H1 (cell line): ENCODE measurements at regions not wholly inside any gene's neighbourhood (a gene's known extent, or its start where the extent isn't known, plus 50 kb on each side); places are given as distances from the start of the nearest gene placed in this dataset.

Source experiments
- CTCF ChIA-PET: fragments of 300-600 bp; sonication (Branson Sonifier 250); formaldehyde crosslinking; loops from one replicate; lab custom pipeline; 2021; ENCODE audit not compliant: partially characterized antibody; lab: Charles Lee
- POLR2A ChIA-PET: fragments of 300-600 bp; sonication (Branson Sonifier 250); formaldehyde crosslinking; loops from one replicate; lab custom pipeline; 2021; ENCODE audit warnings: inconsistent platforms; ENCODE audit not compliant: partially characterized antibody; lab: Charles Lee
- DNase-seq, 2 experiments: peaks; one replicate each; pipeline versions ENCODE4 v3.0.0 to v3.0.0-alpha.2; 2010 to 2022; ENCODE audit warnings: low spot score in 2 of 2, low read depth in 1 of 2, mixed read lengths in 1 of 2
- FAIRE-seq: peaks from 2 replicates; lab custom pipeline; 2011; peaks lifted over from hg19 to GRCh38; lab: Jason Lieb, UNC
- H2AFZ ChIP-seq: 2 replicates; pipeline ENCODE4 v1.8.1; 2012; ENCODE audit warnings: low read length, inconsistent platforms
- H2AK5ac ChIP-seq: 2 replicates; pipeline ENCODE4 v1.6.1; 2013; ENCODE audit warnings: low read depth, low read length
- H2BK120ac ChIP-seq: replicated peaks from 2 replicates; pipeline ENCODE3; 2013; ENCODE audit warnings: low read depth, low read length, inconsistent platforms
- H2BK12ac ChIP-seq: 2 replicates; pipeline ENCODE4 v1.6.1; 2013; ENCODE audit warnings: low read depth, low read length
- H2BK15ac ChIP-seq: 2 replicates; pipeline ENCODE4 v1.6.1; 2013; ENCODE audit warnings: low read length
- H2BK20ac ChIP-seq: 2 replicates; pipeline ENCODE4 v1.6.1; 2013; ENCODE audit warnings: low read length
- H2BK5ac ChIP-seq: 2 replicates; pipeline ENCODE4 v1.6.1; 2013; ENCODE audit warnings: low read depth, low read length
- H3K14ac ChIP-seq: 2 replicates; pipeline ENCODE4 v1.6.1; 2013; ENCODE audit warnings: inconsistent platforms; ENCODE audit not compliant: insufficient read length
- H3K18ac ChIP-seq: 2 replicates; pipeline ENCODE4 v1.6.1; 2013; ENCODE audit warnings: low read length; ENCODE audit errors: extremely low read depth
- H3K23ac ChIP-seq: 2 replicates; pipeline ENCODE4 v1.6.1; 2013; ENCODE audit warnings: inconsistent platforms; ENCODE audit not compliant: insufficient read length
- H3K23me2 ChIP-seq: 2 replicates; pipeline ENCODE4 v1.6.1; 2013; ENCODE audit warnings: low read depth, low read length
- H3K27ac ChIP-seq: 2 replicates; pipeline ENCODE4 v1.6.1; 2011; ENCODE audit warnings: low read depth, low read length, inconsistent platforms
- H3K27me3 ChIP-seq, 4 experiments: replicated peaks in 1 of 4; 1 replicate in 1 of 4; 2 replicates in 3 of 4; pipeline versions ENCODE4 v1.6.1 to v1.8.1; 2011 to 2013; ENCODE audit warnings: low read length in 3 of 4, mild to moderate bottlenecking in 3 of 4, inconsistent platforms in 2 of 4, mixed read lengths in 2 of 4, moderate library complexity in 1 of 4; ENCODE audit not compliant: control insufficient read depth in 3 of 4, insufficient read depth in 3 of 4; ENCODE audit errors: extremely low read depth in 1 of 4
- H3K36me3 ChIP-seq, 4 experiments: 2 replicates each; pipeline versions ENCODE4 v1.6.1 to v1.8.1; 2011 to 2013; ENCODE audit warnings: mild to moderate bottlenecking in 4 of 4, low read length in 3 of 4, moderate library complexity in 2 of 4, control low read depth in 1 of 4, inconsistent platforms in 1 of 4; ENCODE audit not compliant: insufficient read depth in 4 of 4, control insufficient read depth in 2 of 4
- H3K4ac ChIP-seq: replicated peaks from 2 replicates; pipeline ENCODE3; 2013; ENCODE audit warnings: low read length, low read depth, mixed read lengths, inconsistent platforms; ENCODE audit not compliant: insufficient read length
- H3K4me1 ChIP-seq, 4 experiments: replicated peaks in 1 of 4; 1 replicate in 1 of 4; 2 replicates in 3 of 4; pipeline versions ENCODE4 v1.6.1 to v1.8.1; 2011 to 2013; ENCODE audit warnings: low read length in 3 of 4, inconsistent platforms in 2 of 4, mixed read lengths in 1 of 4; ENCODE audit not compliant: insufficient read depth in 4 of 4, control insufficient read depth in 3 of 4
- H3K4me2 ChIP-seq, 2 experiments: 2 replicates each; pipeline versions ENCODE4 v1.6.1 to v1.8.1; 2011 to 2013; ENCODE audit warnings: low read depth in 2 of 2, low read length in 2 of 2, control low read depth in 1 of 2, inconsistent platforms in 1 of 2, mild to moderate bottlenecking in 1 of 2; ENCODE audit not compliant: insufficient read depth in 1 of 2
- H3K4me3 ChIP-seq, 4 experiments: fragments of 200-600, 300-600 bp in 1 of 4; sonication (generic), shearing (Covaris generic), sonication (Bioruptor Twin) in 1 of 4; 2 replicates each; pipeline versions ENCODE4 v1.5.1 to v1.8.1; 2011 to 2016; ENCODE audit warnings: low read length in 4 of 4, low read depth in 3 of 4, control low read depth in 2 of 4, inconsistent platforms in 2 of 4, mild to moderate bottlenecking in 2 of 4, mixed read lengths in 1 of 4, moderate library complexity in 1 of 4; ENCODE audit not compliant: insufficient read depth in 2 of 4; ENCODE audit errors: extremely low read depth in 1 of 4
- H3K56ac ChIP-seq: replicated peaks from 2 replicates; pipeline ENCODE3; 2013; ENCODE audit warnings: low read depth, mild to moderate bottlenecking, mixed read lengths, low read length, inconsistent platforms; ENCODE audit not compliant: insufficient read length
- H3K79me1 ChIP-seq: 2 replicates; pipeline ENCODE4 v1.6.1; 2013; ENCODE audit warnings: low read depth, low read length, control low read depth
- H3K79me2 ChIP-seq, 2 experiments: 2 replicates each; pipeline versions ENCODE4 v1.6.1 to v1.8.1; 2012 to 2013; ENCODE audit warnings: low read length in 2 of 2, mild to moderate bottlenecking in 2 of 2, inconsistent platforms in 1 of 2; ENCODE audit not compliant: insufficient read depth in 2 of 2, control insufficient read depth in 1 of 2
- H3K9ac ChIP-seq, 4 experiments: replicated peaks in 1 of 4; 1 replicate in 1 of 4; 2 replicates in 3 of 4; pipeline versions ENCODE4 v1.6.1 to v1.8.1; 2011 to 2013; ENCODE audit warnings: low read depth in 3 of 4, low read length in 3 of 4, control low read depth in 2 of 4, mild to moderate bottlenecking in 2 of 4, moderate library complexity in 2 of 4, inconsistent platforms in 1 of 4; ENCODE audit errors: extremely low read depth in 1 of 4
- H3K9me3 ChIP-seq, 2 experiments: 2 replicates each; pipeline versions ENCODE4 v1.6.1 to v1.8.1; 2012 to 2013; ENCODE audit warnings: mild to moderate bottlenecking in 2 of 2, moderate library complexity in 2 of 2, control low read depth in 1 of 2, inconsistent platforms in 1 of 2, low read depth in 1 of 2, low read length in 1 of 2, mixed read lengths in 1 of 2; ENCODE audit not compliant: insufficient read depth in 2 of 2
- H4K20me1 ChIP-seq, 2 experiments: replicated peaks in 1 of 2; 2 replicates each; pipeline versions ENCODE3 to v1.8.1; 2011 to 2013; ENCODE audit warnings: inconsistent platforms in 2 of 2, low read length in 2 of 2, mild to moderate bottlenecking in 1 of 2; ENCODE audit not compliant: insufficient read depth in 2 of 2, control insufficient read depth in 1 of 2
- H4K5ac ChIP-seq: 2 replicates; pipeline ENCODE4 v1.6.1; 2013; ENCODE audit warnings: low read length, low read depth, mixed read lengths, inconsistent platforms; ENCODE audit not compliant: insufficient read length
- H4K8ac ChIP-seq: 2 replicates; pipeline ENCODE4 v1.8.0; 2013; ENCODE audit warnings: mild to moderate bottlenecking, moderate library complexity, low read length, inconsistent platforms; ENCODE audit not compliant: insufficient read depth; ENCODE audit errors: extremely low read depth
- H4K91ac ChIP-seq: replicated peaks from 2 replicates; pipeline ENCODE3; 2013; ENCODE audit warnings: low read length, mixed read lengths, inconsistent platforms; ENCODE audit not compliant: insufficient read length
- ASH2L ChIP-seq: fragments of 200-600, 300-600 bp; sonication (generic); IDR thresholded peaks from one replicate; pipeline ENCODE4 v1.7.1; 2017; ENCODE audit warnings: low read length
- BCL11A ChIP-seq, 2 experiments: IDR thresholded peaks; one replicate each; pipeline ENCODE4 v1.6.1; 2011; ENCODE audit warnings: low read depth in 2 of 2, low read length in 2 of 2, mild to moderate bottlenecking in 2 of 2
- CHD1 ChIP-seq: IDR thresholded peaks from 2 replicates; pipeline ENCODE4 v1.6.1; 2012; ENCODE audit warnings: low read depth, low read length, improper control_type of control experiment
- CHD2 ChIP-seq: IDR thresholded peaks from 2 replicates; pipeline ENCODE4 v1.6.1; 2012; ENCODE audit warnings: low read length, improper control_type of control experiment
- EP300 ChIP-seq, 2 experiments: IDR thresholded peaks; 1 replicate in 1 of 2; 2 replicates in 1 of 2; pipeline ENCODE4 v1.6.1; 2011 to 2012; ENCODE audit warnings: low read depth in 2 of 2, low read length in 2 of 2, mild to moderate bottlenecking in 2 of 2, borderline replicate concordance in 1 of 2, inconsistent platforms in 1 of 2, moderate library complexity in 1 of 2
- EZH2 ChIP-seq: fragments of 200-600 bp; sonication (generic); IDR thresholded peaks from 2 replicates; pipeline ENCODE4 v1.7.1; 2012; ENCODE audit warnings: low read depth, mild to moderate bottlenecking, moderate library complexity, low read length, inconsistent platforms; ENCODE audit not compliant: severe bottlenecking
- KDM4A ChIP-seq: IDR thresholded peaks from one replicate; pipeline ENCODE4 v1.7.1; 2012; ENCODE audit warnings: low read depth, mild to moderate bottlenecking, moderate library complexity, low read length, inconsistent platforms; ENCODE audit not compliant: severe bottlenecking
- POLR2A ChIP-seq, 2 experiments: IDR thresholded peaks; 1 replicate in 1 of 2; 2 replicates in 1 of 2; pipeline ENCODE4 v1.6.1; 2011; ENCODE audit warnings: low read depth in 2 of 2, low read length in 2 of 2, mild to moderate bottlenecking in 2 of 2; ENCODE audit errors: control extremely low read depth in 1 of 2
- POU5F1 ChIP-seq: IDR thresholded peaks from 2 replicates; pipeline ENCODE4 v1.6.1; 2011; ENCODE audit warnings: low read depth, mild to moderate bottlenecking, low read length, moderate library complexity
- RAD21 ChIP-seq, 2 experiments: IDR thresholded peaks in 1 of 2; conservative IDR thresholded peaks in 1 of 2; 2 replicates each; pipeline ENCODE4 v1.6.1; 2011; ENCODE audit warnings: low read depth in 2 of 2, low read length in 2 of 2, improper control_type of control experiment in 1 of 2, inconsistent platforms in 1 of 2, mild to moderate bottlenecking in 1 of 2, moderate library complexity in 1 of 2
- RFX5 ChIP-seq: IDR thresholded peaks from 2 replicates; pipeline ENCODE4 v1.6.1; 2011; ENCODE audit warnings: low read depth, low read length, improper control_type of control experiment, borderline replicate concordance
- WGBS, 2 experiments: shearing (Covaris generic) in 1 of 2; methylation state at CpG; one replicate each; pipeline versions ENCODE4 v1.1.6 to v1.1.7; 2013 to 2015; ENCODE audit warnings: low lambda C conversion rate in 2 of 2, mixed read lengths in 2 of 2, inconsistent platforms in 1 of 2, low coverage in 1 of 2, missing lambda C conversion rate in 1 of 2; ENCODE audit not compliant: insufficient replicate concordance in 2 of 2, insufficient coverage in 1 of 2, insufficient read length in 1 of 2; ENCODE audit errors: extremely low coverage in 1 of 2, missing lambda C conversion rate in 1 of 2; 5-methylcytosine and 5-hydroxymethylcytosine counted together
- TF ChIP-seq, protein P1 (sequence below), 3 experiments: IDR thresholded peaks; 1 replicate in 2 of 3; 2 replicates in 1 of 3; pipeline versions ENCODE4 v1.5.1 to v1.6.1; 2011; ENCODE audit warnings: low read length in 3 of 3, mild to moderate bottlenecking in 3 of 3, inconsistent platforms in 2 of 3, low read depth in 1 of 3, moderate library complexity in 1 of 3; ENCODE audit not compliant: insufficient read depth in 1 of 3; ENCODE audit errors: control extremely low read depth in 1 of 3

DNA sequence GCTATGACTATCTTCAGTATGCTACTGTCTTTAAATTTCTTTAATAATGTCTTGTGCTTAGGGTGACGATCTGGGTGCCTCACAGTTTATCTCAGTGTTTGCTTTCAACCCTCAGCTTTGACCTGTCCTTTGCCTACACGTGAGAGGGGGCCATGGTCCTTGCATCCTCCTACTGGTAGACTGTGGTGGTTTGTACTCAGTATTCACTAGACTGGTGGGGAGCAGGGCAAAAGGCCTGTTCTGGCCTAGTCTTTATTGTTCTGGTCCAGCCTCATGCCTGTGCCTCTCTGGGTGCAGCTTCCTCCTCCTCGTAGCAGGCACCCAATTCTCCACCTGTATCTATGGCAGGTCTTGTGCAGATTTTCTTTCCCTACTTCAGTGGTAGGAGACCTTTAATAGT, 354.9 kb downstream of the CD109 start:
- Histone ChIP-seq H3K4me3 (no peak overlapping the region), H3K27ac (no peak overlapping the region), H3K36me3 (no peaks in the 10 kb centered on the region), H3K56ac (no peak overlapping the region), H4K5ac (no peak overlapping the region), H2BK12ac (no peak overlapping the region), H2BK5ac (no peak overlapping the region), H3K14ac (no peak overlapping the region), H2AFZ (peak overlapping the region; percentile 6; the same call in 1 of the 2 replicates), H3K79me1 (no peaks in the 10 kb centered on the region), H3K18ac (no peak overlapping the region), H3K4me2 (no peak overlapping the region), H3K9me3 (no peaks in the 10 kb centered on the region), H3K79me2 (no peaks in the 10 kb centered on the region), H2BK120ac (no peak overlapping the region), H3K23ac (no peak overlapping the region), H4K20me1 (no peaks in the 10 kb centered on the region), H2BK20ac (no peak overlapping the region), H3K23me2 (no peaks in the 10 kb centered on the region), H3K9ac (no peak overlapping the region), H2BK15ac (no peak overlapping the region), H4K91ac (no peak overlapping the region), H3K4ac (no peak overlapping the region), H3K4me1 (no peaks in the 10 kb centered on the region), H2AK5ac (no peak overlapping the region), H3K27me3 (no peaks in the 10 kb centered on the region), H4K8ac (no peak overlapping the region)
- DNase-seq (no peak), FAIRE-seq (no peak)
- WGBS, 2 experiments, result 76% methylated on average over 3 of the region's 3 CpGs; no CpG with 5 or more reads in 1 of the 2 experiments
- ChIA-PET CTCF (interaction anchor here (1.5 kb wide), 1 partner anchor 9 kb away, joined by 3 read pairs; no protein-coding TSS in a partner anchor), POLR2A (no interaction called here)
- no peak for TF ChIP-seq POU5F1
- no peak for TF ChIP-seq POLR2A (IDR thresholded peaks at IDR 0.05; ENCODE audit: control extremely low read depth in 1 of 2, low read depth in 2 of 2, low read length in 2 of 2)
- TF ChIP-seq BCL11A (IDR thresholded peaks at IDR 0.05; ENCODE audit: low read depth in 2 of 2, low read length in 2 of 2), result no peak
- no peak for TF ChIP-seq CHD2
- TF ChIP-seq KDM4A, result no peak
- TF ChIP-seq EZH2, result no peak
- TF ChIP-seq EP300 (IDR thresholded peaks at IDR 0.05; ENCODE audit: borderline replicate concordance in 1 of 2, low read depth in 2 of 2, low read length in 2 of 2), result no peak
- TF ChIP-seq ASH2L, result no peak
- no peak for TF ChIP-seq CHD1
- TF ChIP-seq RAD21 (IDR thresholded peaks at IDR 0.05 in 1 of 2, conservative IDR thresholded peaks at IDR 0.05 in 1 of 2; ENCODE audit: low read depth in 2 of 2, low read length in 2 of 2), result peak in 1 of 2 experiments; percentile 33; a peak in 1 of 4 replicates
- TF ChIP-seq RFX5, result no peak
- TF ChIP-seq, protein P1, sequence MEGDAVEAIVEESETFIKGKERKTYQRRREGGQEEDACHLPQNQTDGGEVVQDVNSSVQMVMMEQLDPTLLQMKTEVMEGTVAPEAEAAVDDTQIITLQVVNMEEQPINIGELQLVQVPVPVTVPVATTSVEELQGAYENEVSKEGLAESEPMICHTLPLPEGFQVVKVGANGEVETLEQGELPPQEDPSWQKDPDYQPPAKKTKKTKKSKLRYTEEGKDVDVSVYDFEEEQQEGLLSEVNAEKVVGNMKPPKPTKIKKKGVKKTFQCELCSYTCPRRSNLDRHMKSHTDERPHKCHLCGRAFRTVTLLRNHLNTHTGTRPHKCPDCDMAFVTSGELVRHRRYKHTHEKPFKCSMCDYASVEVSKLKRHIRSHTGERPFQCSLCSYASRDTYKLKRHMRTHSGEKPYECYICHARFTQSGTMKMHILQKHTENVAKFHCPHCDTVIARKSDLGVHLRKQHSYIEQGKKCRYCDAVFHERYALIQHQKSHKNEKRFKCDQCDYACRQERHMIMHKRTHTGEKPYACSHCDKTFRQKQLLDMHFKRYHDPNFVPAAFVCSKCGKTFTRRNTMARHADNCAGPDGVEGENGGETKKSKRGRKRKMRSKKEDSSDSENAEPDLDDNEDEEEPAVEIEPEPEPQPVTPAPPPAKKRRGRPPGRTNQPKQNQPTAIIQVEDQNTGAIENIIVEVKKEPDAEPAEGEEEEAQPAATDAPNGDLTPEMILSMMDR (IDR thresholded peaks at IDR 0.05; ENCODE audit: control extremely low read depth in 1 of 3, insufficient read depth in 1 of 3, low read depth in 1 of 3, low read length in 3 of 3), result peak; percentile 1 to 26 (median 15); a peak in 2 of 4 replicates
